Astrocyte (in vitro differentiated cells and primary cell): ENCODE measurements at regions not wholly inside any gene's neighbourhood (a gene's known extent, or its start where the extent isn't known, plus 50 kb on each side); places are given as distances from the start of the nearest gene placed in this dataset.

Experiments used
- CTCF ChIP-seq: IDR thresholded peaks from 2 replicates; pipeline ENCODE4 v1.5.1; 2011; ENCODE audit warnings: low read depth, mild to moderate bottlenecking, inconsistent platforms, low read length, moderate library complexity; ENCODE audit not compliant: insufficient read depth
- EZH2 ChIP-seq: IDR thresholded peaks from 2 replicates; pipeline ENCODE4 v1.6.1; 2012; ENCODE audit warnings: mild to moderate bottlenecking, low read length, inconsistent platforms; ENCODE audit not compliant: insufficient read depth

GRCh38 chr4:63302078-63302477 lies 1107.2 kb downstream of the TECRL start:
- no peak for TF ChIP-seq CTCF
- TF ChIP-seq EZH2, result no peak
